PC-3 (cell line): ENCODE measurements at regions not wholly inside any gene's neighbourhood (a gene's known extent, or its start where the extent isn't known, plus 50 kb on each side); places are given as distances from the start of the nearest gene placed in this dataset.

ENCODE experiments used
- ATAC-seq: fragments of 200-7000 bp; cut with Tn5 transposase; 2 replicates; pipeline ENCODE4 v1.9.1; 2020; ENCODE audit warnings: mild to moderate bottlenecking, moderate library complexity
- BruUV-seq: library from RNA; stranded (reverse); fragments of 400-500 nt; replicated peaks from 2 replicates; lab custom pipeline; 2021; lab: Mats Ljungman, UMichigan
- CTCF ChIA-PET: fragments of 300-600 bp; sonication (Branson Sonifier 250); formaldehyde crosslinking; loops from one replicate; lab custom pipeline; 2022; ENCODE audit warnings: antibody characterized with exemption; lab: Charles Lee
- POLR2A ChIA-PET: fragments of 300-600 bp; sonication (Branson Sonifier 250); formaldehyde crosslinking; loops from one replicate; lab custom pipeline; 2022; ENCODE audit warnings: antibody characterized with exemption; ENCODE audit not compliant: unreplicated experiment; lab: Charles Lee
- DNase-seq: peaks from one replicate; pipeline ENCODE4 v3.0.0-alpha.2; 2015
- H2AFZ ChIP-seq: fragments of 300-600 bp; sonication (generic); 2 replicates; pipeline ENCODE4 v1.6.0; 2016; ENCODE audit warnings: antibody characterized with exemption, low read length
- H3F3A ChIP-seq: fragments of 300-600 bp; sonication (generic); one replicate; pipeline ENCODE4 v1.6.0; 2017; ENCODE audit warnings: antibody characterized with exemption, low read length, control low read depth, mild to moderate bottlenecking; ENCODE audit not compliant: unreplicated experiment
- H3K27ac ChIP-seq: fragments of 300-600 bp; sonication (generic); 2 replicates; pipeline ENCODE4 v1.5.1; 2016; ENCODE audit warnings: mild to moderate bottlenecking, low read length
- H3K27me3 ChIP-seq: fragments of 300-600 bp; sonication (generic); 2 replicates; pipeline ENCODE4 v1.6.1; 2016; ENCODE audit warnings: low read length, mixed read lengths
- H3K36me3 ChIP-seq: fragments of 300-600 bp; sonication (generic); 2 replicates; pipeline ENCODE4 v1.6.1; 2016; ENCODE audit warnings: low read depth, mixed run types, low read length, mixed read lengths
- H3K4me1 ChIP-seq: fragments of 300-600 bp; sonication (generic); 2 replicates; pipeline ENCODE4 v1.5.1; 2016; ENCODE audit warnings: low read length; ENCODE audit not compliant: insufficient read depth
- H3K4me2 ChIP-seq: fragments of 300-600 bp; sonication (generic); 2 replicates; pipeline ENCODE4 v1.6.0; 2016; ENCODE audit warnings: low read length
- H3K4me3 ChIP-seq: fragments of 300-600 bp; sonication (generic); 2 replicates; pipeline ENCODE4 v1.5.1; 2016; ENCODE audit warnings: mild to moderate bottlenecking, low read length, mixed read lengths
- H3K79me2 ChIP-seq: fragments of 300-600 bp; sonication (generic); 2 replicates; pipeline ENCODE4 v1.6.1; 2017; ENCODE audit warnings: low read length, mixed read lengths
- H3K9ac ChIP-seq: fragments of 300-600 bp; sonication (generic); 2 replicates; pipeline ENCODE4 v1.6.0; 2016; ENCODE audit warnings: mild to moderate bottlenecking, low read length
- H3K9me2 ChIP-seq: fragments of 300-600 bp; sonication (generic); replicated peaks from 2 replicates; pipeline ENCODE4 v1.6.1; 2016; ENCODE audit warnings: mixed run types, low read length, mixed read lengths
- H3K9me3 ChIP-seq: fragments of 300-600 bp; sonication (generic); 2 replicates; pipeline ENCODE4 v1.6.1; 2016; ENCODE audit warnings: low read length, mixed read lengths
- H4K20me1 ChIP-seq: fragments of 300-600 bp; sonication (generic); 2 replicates; pipeline ENCODE4 v1.6.1; 2016; ENCODE audit warnings: low read length, mixed read lengths
- CTCF ChIP-seq: fragments of 300-600 bp; sonication (generic); conservative IDR thresholded peaks from 2 replicates; pipeline ENCODE4 v1.5.1; 2017; ENCODE audit warnings: antibody characterized with exemption, low read depth, mild to moderate bottlenecking, low read length
- EZH2 ChIP-seq: fragments of 300-600 bp; sonication (generic); IDR thresholded peaks from one replicate; pipeline ENCODE4 v1.6.1; 2017; ENCODE audit warnings: antibody characterized with exemption, mild to moderate bottlenecking, low read length; ENCODE audit not compliant: unreplicated experiment
- EZH2phosphoT487 ChIP-seq: fragments of 300-600 bp; sonication (generic); IDR thresholded peaks from 2 replicates; pipeline ENCODE4 v1.6.1; 2018; ENCODE audit warnings: mild to moderate bottlenecking, antibody characterized with exemption, low read length, borderline replicate concordance
- intact Hi-C: fragments of 100-400 bp; cut with micrococcal nuclease; formaldehyde crosslinking; loops from 2 replicates; pipeline ENCODE4 v1.9.0; 2023

- Histone ChIP-seq H2AFZ (peak overlapping the region; percentile 85), H3F3A (no peaks in the 10 kb centered on the region), H3K9me2 (no peaks in the 10 kb centered on the region), H3K4me1 (no peaks in the 10 kb centered on the region), H3K9ac (no peak overlapping the region), H3K4me3 (no peak overlapping the region), H3K36me3 (no peaks in the 10 kb centered on the region), H3K4me2 (peak overlapping the region; percentile 37), H3K27me3 (no peaks in the 10 kb centered on the region), H3K27ac (no peak overlapping the region), H4K20me1 (no peaks in the 10 kb centered on the region), H3K9me3 (no peaks in the 10 kb centered on the region), H3K79me2 (no peaks in the 10 kb centered on the region)
- DNase-seq (peak; percentile 64), ATAC-seq (peak; percentile 78)
- ChIA-PET POLR2A (no interaction called here), CTCF (no interaction called here)
- TF ChIP-seq CTCF (peak; percentile 80), EZH2phosphoT487 (no peak), EZH2 (no peak)
- intact Hi-C loops: loop anchor here (2.0 to 5.0 kb wide), 3 partner anchors 71 to 155 kb away; no protein-coding TSS in a partner anchor
- no TSS peak for BruUV-seq
These were observed 100.7 kb upstream of the WAC start for GRCh38 chr10:28432210-28432676.

GRCh38 chr10:28434063-28434462 lies 98.9 kb upstream of the WAC start:
- H3K4me1 ChIP-seq: no peaks in the 10 kb centered on the region
- no peak overlapping the region for H3K4me3 ChIP-seq
- H3K27me3 ChIP-seq: no peaks in the 10 kb centered on the region
- no TSS peak for BruUV-seq
- ATAC-seq (peak; percentile 65), DNase-seq (peak; percentile 32)
- POLR2A ChIA-PET: no interaction called here
- H3K9ac ChIP-seq: no peak overlapping the region
- no peak overlapping the region for H2AFZ ChIP-seq
- H3K9me3 ChIP-seq: no peaks in the 10 kb centered on the region
- no peak overlapping the region for H3K27ac ChIP-seq
- no peaks in the 10 kb centered on the region for H3K36me3 ChIP-seq
- H3F3A ChIP-seq: no peaks in the 10 kb centered on the region
- TF ChIP-seq CTCF (no peak), EZH2phosphoT487 (no peak), EZH2 (no peak)
- intact Hi-C loops: loop anchor here (5.0 kb wide), 1 partner anchor 153 kb away; no protein-coding TSS in a partner anchor
- H3K9me2 ChIP-seq: no peaks in the 10 kb centered on the region
- no peaks in the 10 kb centered on the region for H4K20me1 ChIP-seq
- CTCF ChIA-PET: no interaction called here
- no peaks in the 10 kb centered on the region for H3K79me2 ChIP-seq
- H3K4me2 ChIP-seq: no peak overlapping the region

GRCh38 chr10:28442403-28442802 lies 90.5 kb upstream of the WAC start:
- no peaks in the 10 kb centered on the region for H3F3A ChIP-seq
- H3K36me3 ChIP-seq: no peaks in the 10 kb centered on the region
- H3K4me3 ChIP-seq: no peak overlapping the region
- H3K9me3 ChIP-seq: no peaks in the 10 kb centered on the region
- H3K27ac ChIP-seq: no peak overlapping the region
- H3K9ac ChIP-seq: no peak overlapping the region
- H2AFZ ChIP-seq: no peak overlapping the region
- POLR2A ChIA-PET: interaction anchor here (0.7 kb wide), 1 partner anchor 413 kb away, joined by 3 read pairs; no protein-coding TSS in a partner anchor
- H3K4me1 ChIP-seq: no peaks in the 10 kb centered on the region
- CTCF ChIA-PET: no interaction called here
- intact Hi-C loops: no loop called here
- BruUV-seq: no TSS peak
- no peak for TF ChIP-seq EZH2
- ATAC-seq (no peak), DNase-seq (no peak)
- H4K20me1 ChIP-seq: no peaks in the 10 kb centered on the region
- H3K9me2 ChIP-seq: no peaks in the 10 kb centered on the region
- H3K79me2 ChIP-seq: no peaks in the 10 kb centered on the region
- no peaks in the 10 kb centered on the region for H3K27me3 ChIP-seq
- no peak overlapping the region for H3K4me2 ChIP-seq
